ENCODE measurements at regions not wholly inside any gene's neighbourhood (a gene's known extent, or its start where the extent isn't known, plus 50 kb on each side); places are given as distances from the start of the nearest gene placed in this dataset.

GRCh38 chr6:93968126-93968525, 548.8 kb upstream of the EPHA7 start:
- no peak for TF ChIP-seq POLR2AphosphoS5 (IDR thresholded peaks at IDR 0.05)
- TF ChIP-seq CTCF (IDR thresholded peaks at IDR 0.05) = no peak
- no peak for TF ChIP-seq EP300 (IDR thresholded peaks at IDR 0.05)
- TF ChIP-seq POLR2A (IDR thresholded peaks at IDR 0.05; ENCODE audit: low read depth) = no peak
